ENCODE measurements at regions not wholly inside any gene's neighbourhood (a gene's known extent, or its start where the extent isn't known, plus 50 kb on each side); places are given as distances from the start of the nearest gene placed in this dataset.
"Not testable (repeated sequence)": the region's sequence is repeated elsewhere in the genome, so short reads cannot be mapped to it uniquely, and the experiment has no call there.

DNA sequence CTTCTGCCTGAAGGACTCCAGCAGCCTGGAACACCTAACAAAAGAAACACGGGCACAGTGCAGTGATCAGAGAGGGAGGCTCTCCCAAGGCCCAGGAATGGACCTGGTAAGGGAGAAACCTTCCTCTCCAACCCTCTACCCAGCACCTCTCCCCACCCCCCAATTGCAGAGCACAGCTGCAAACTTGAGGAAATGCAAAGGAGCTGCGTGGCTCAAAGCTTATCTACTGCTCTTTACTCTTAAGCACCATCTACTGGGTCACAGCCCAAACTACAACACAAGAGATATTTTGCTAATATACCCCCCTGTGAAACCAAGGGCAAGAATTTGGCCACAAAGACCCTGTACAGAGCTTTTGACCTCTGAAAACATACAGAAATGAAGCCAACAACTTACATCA, 328.3 kb downstream of the OXSM start:
- intact Hi-C loops (cut with DNase I), result no loop called here

DNA sequence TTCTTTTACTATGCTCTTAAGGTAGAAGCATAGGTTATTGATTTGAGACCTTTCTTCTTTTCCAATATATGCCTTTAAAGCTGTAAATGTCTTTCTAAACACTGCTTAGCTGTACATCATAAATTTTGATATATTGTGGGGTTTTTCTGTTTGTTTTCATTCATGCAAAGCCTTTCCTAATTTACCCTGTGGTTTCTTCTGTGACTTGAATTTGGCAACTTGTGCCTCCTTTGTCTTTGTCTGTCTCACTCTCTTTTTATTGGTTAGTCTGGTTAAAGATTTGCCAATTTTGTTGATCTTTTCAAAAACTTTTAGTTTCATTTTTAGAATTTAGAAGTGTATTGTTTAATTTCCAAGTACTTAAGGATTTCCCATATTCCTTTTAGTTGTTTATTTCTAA, 343.1 kb downstream of the OXSM start:
- intact Hi-C loops (cut with DNase I), result no loop called here

More for the DNA sequence above, 328.3 kb downstream of the OXSM start:
- no peaks in the 10 kb centered on the region for H3K36me3 ChIP-seq
- no peaks in the 10 kb centered on the region for H3K27me3 ChIP-seq (ENCODE audit: low read depth)
- DNase-seq (no peak), ATAC-seq (no peak)
- TF ChIP-seq, protein P1, sequence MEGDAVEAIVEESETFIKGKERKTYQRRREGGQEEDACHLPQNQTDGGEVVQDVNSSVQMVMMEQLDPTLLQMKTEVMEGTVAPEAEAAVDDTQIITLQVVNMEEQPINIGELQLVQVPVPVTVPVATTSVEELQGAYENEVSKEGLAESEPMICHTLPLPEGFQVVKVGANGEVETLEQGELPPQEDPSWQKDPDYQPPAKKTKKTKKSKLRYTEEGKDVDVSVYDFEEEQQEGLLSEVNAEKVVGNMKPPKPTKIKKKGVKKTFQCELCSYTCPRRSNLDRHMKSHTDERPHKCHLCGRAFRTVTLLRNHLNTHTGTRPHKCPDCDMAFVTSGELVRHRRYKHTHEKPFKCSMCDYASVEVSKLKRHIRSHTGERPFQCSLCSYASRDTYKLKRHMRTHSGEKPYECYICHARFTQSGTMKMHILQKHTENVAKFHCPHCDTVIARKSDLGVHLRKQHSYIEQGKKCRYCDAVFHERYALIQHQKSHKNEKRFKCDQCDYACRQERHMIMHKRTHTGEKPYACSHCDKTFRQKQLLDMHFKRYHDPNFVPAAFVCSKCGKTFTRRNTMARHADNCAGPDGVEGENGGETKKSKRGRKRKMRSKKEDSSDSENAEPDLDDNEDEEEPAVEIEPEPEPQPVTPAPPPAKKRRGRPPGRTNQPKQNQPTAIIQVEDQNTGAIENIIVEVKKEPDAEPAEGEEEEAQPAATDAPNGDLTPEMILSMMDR (IDR thresholded peaks at IDR 0.05), result no peak
- no peak overlapping the region for H3K4me3 ChIP-seq
- no peaks in the 10 kb centered on the region for H3K9me3 ChIP-seq
- H3K4me1 ChIP-seq, result no peaks in the 10 kb centered on the region
- H3K27ac ChIP-seq, result no peak overlapping the region

DNA sequence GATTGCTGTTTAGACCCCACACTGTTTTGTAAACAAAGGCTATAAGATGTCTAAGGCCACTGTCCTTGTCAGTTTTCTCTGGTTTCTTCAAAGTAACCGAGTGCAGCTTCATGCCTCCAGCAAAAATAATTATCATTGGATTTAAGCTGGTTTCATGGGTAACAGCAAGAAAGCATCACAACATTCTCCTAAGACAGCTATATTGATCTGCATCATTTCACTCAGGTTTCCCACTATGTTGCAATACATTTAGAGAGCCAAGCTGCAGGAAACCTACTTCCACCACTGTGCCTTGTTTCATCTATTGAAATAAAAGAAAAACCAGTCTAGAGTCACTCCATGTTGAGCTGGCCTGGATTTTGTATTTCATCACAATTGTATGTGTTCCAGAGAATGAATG, 351.4 kb downstream of the OXSM start:
- H3K9me3 ChIP-seq, result peaks cover 10% of the 10 kb centered on the region
- H3K4me1 ChIP-seq, result no peaks in the 10 kb centered on the region
- H3K36me3 ChIP-seq, result no peaks in the 10 kb centered on the region
- DNase-seq, result no peak
- H3K4me3 ChIP-seq, result no peak overlapping the region
- TF ChIP-seq, protein P1 (IDR thresholded peaks at IDR 0.05), result no peak
- intact Hi-C loops (cut with DNase I), result no loop called here
- H3K27ac ChIP-seq, result no peak overlapping the region
- ATAC-seq, result no peak
- H3K27me3 ChIP-seq (ENCODE audit: low read depth), result no peaks in the 10 kb centered on the region

More for the DNA sequence above, 343.1 kb downstream of the OXSM start:
- H3K27me3 ChIP-seq (ENCODE audit: low read depth), result no peaks in the 10 kb centered on the region
- DNase-seq (no peak), ATAC-seq (no peak)
- H3K4me3 ChIP-seq, result no peak overlapping the region
- no peaks in the 10 kb centered on the region for H3K36me3 ChIP-seq
- no peak overlapping the region for H3K27ac ChIP-seq
- no peaks in the 10 kb centered on the region for H3K4me1 ChIP-seq
- TF ChIP-seq, protein P1 (IDR thresholded peaks at IDR 0.05), result no peak
- no peaks in the 10 kb centered on the region for H3K9me3 ChIP-seq

DNA sequence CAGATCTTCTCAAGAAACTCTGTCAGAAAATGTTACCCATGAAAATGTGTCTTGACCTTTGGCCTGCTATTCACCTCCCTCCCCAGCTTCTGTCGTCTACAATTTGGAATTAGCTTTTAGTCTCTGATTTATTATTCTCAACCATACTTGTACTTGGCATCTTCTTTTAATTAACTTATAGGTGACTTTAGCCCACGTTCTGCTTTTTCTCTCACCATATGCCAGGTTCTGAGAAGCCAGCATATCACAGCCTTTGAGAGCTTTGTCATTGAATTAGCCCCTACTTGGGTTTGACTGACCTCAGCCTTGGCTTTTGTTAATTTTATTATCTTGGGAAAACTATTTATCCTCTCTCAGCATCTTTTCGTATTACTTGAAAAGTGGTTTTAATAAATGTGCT, 355.9 kb downstream of the OXSM start:
- Histone ChIP-seq H3K4me1 (no peaks in the 10 kb centered on the region), H3K27ac (no peak overlapping the region), H3K9me3 (no peaks in the 10 kb centered on the region), H3K27me3 (ENCODE audit: low read depth) (no peaks in the 10 kb centered on the region), H3K36me3 (no peaks in the 10 kb centered on the region), H3K4me3 (no peak overlapping the region)
- TF ChIP-seq, protein P1 (IDR thresholded peaks at IDR 0.05), result no peak
- DNase-seq, result no peak
- ATAC-seq, result no peak
- intact Hi-C loops (cut with DNase I), result no loop called here

DNA sequence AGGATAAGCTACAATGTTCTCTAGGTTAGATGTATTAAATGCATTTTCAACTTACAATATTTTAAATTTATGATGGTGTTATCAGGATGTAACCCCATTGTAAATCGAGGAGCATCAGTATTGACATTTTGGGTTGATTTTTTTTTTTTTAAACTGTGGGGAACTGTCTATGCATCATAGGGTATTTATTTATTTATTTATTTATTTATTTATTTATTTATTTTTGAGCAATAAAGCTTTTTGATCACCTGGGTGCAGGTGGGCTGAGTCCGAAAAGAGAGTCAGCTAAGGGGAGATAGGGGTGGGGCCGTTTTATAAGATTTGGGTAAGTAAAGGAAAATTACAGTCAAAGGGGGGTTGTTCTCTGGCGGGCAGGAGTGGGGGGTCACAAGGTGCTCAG, 367.5 kb downstream of the OXSM start:
- H3K27ac ChIP-seq; H3K4me1 ChIP-seq; DNase-seq; ATAC-seq; H3K36me3 ChIP-seq; H3K4me3 ChIP-seq; H3K9me3 ChIP-seq; H3K27me3 ChIP-seq (ENCODE audit: low read depth); intact Hi-C loops (cut with DNase I): not testable (repeated sequence)

DNA sequence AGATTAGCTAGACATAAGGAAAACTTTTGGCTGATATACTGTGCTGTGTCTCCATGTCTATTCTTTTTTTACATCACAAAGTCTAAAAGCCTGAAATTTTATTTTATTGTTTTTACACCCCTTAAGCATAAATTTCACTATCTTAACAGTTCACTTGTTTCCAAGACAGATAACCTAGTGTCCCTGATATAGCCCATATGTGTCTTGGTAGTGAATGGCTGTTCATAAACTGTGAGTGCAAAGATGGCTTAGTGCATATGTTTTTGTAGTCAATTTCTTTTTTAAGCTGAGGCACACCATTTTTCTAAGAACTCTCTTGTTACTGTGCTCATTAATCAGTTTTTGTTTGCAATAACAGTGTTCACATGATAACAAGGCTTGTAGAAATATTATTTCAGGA, 381.1 kb downstream of the OXSM start:
- Histone ChIP-seq H3K9me3 (peaks cover 11% of the 10 kb centered on the region), H3K36me3 (no peaks in the 10 kb centered on the region), H3K4me3 (no peak overlapping the region), H3K4me1 (no peaks in the 10 kb centered on the region), H3K27me3 (ENCODE audit: low read depth) (no peaks in the 10 kb centered on the region), H3K27ac (no peak overlapping the region)
- DNase-seq (no peak), ATAC-seq (no peak)
- intact Hi-C loops (cut with DNase I), result no loop called here
- TF ChIP-seq, protein P1 (IDR thresholded peaks at IDR 0.05), result no peak
